HG02970 (cell line): ENCODE measurements at regions not wholly inside any gene's neighbourhood (a gene's known extent, or its start where the extent isn't known, plus 50 kb on each side); places are given as distances from the start of the nearest gene placed in this dataset.

Experiments
- ATAC-seq: cut with Tn5 transposase; IDR thresholded peaks from one replicate; pipeline ENCODE4 v1.9.1; 2021; ENCODE audit warnings: mild to moderate bottlenecking, moderate library complexity, moderate number of reproducible peaks; ENCODE audit not compliant: unreplicated experiment, low FRiP score

GRCh38 chr1:81135524-81135923 is 665.2 kb upstream of the ADGRL2 start:
- ATAC-seq, result no peak

DNA sequence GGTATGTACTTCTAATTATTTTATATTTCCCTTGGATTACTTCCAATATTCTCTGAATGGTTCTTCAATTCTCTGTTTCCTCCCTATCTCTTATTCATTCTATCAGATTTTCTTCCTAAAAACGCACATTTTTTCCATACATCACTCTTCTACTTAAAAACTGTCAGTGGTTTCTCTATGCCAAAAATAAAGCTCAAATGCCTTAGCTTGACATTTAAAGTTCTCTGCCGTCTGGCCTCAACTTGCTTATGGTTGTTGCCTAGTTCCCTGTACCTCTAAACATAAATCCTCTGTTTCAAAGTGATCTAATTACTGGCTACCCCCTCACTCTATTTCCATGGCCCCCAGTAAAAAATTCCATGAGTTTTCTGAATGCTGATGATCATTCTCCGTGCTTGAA is 671.0 kb upstream of the ADGRL2 start:
- no peak for ATAC-seq

DNA sequence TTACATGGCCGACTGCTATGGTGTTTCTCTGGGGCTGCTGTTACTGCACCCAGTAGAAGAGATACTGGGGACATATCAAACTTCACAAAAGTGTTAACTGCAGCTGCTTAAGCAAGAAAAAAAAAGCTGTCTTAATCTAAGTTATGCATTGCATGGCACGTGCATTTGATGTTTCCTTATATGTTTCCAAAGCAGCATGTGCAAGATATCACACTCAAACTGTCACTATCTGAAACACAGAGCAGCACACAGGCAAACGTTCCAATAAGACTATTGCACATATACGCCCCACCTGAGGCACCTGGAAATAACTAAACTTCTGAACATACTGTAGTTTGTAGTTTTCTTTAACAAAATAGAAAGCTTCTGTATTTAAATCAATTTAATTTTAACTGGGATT is 671.4 kb upstream of the ADGRL2 start:
- ATAC-seq, result no peak

DNA sequence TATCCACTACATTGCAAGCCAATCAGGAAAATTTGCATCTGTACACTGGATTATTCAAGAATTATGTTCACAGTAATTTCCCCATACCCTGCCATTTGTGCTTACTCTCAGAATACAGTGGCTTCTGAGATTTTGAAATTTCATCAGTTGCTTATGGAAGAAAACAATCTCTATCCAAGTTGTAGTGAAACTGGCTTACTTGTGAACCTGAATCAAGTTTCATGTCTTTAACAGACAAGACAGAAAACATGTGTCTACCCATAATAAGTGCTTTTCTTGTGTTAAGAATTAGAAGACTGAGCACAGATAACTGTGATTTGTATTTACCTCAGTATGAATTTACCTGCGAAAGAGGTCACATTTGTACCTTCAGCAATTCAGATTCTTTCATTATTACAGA is 672.7 kb upstream of the ADGRL2 start:
- no peak for ATAC-seq

DNA sequence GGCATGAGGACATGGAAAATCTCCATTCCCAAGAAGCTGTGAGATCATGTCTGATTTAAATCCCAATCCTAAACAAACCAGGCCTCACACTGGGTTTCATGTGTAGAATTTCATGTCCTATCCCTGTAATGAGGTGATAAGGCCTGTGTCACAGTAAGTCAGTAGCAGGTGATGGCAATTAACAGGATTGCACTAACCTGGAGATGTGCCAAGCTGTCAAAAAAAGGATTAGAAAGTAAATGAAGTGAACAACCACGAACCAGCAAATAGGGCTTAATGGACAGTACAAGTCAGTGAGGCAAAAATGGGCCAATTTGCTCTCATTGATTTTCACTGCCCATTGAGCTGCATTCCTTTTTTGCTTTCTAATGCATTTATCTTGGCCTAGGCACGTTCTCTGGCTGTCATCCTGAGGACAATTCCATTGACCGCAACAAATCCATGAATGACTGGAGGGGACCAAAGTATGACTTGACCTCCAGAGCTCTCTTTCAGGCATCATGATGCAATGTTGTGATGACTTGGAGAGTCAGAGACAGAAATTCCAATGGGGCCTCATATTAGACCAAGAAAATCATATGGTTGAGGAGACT is 673.6 kb upstream of the ADGRL2 start:
- ATAC-seq, result no peak

- ATAC-seq, result no peak
These were observed 675.1 kb upstream of the ADGRL2 start for GRCh38 chr1:81125672-81126071.

- ATAC-seq, result no peak
These were observed 679.4 kb upstream of the ADGRL2 start for GRCh38 chr1:81121306-81121705.

DNA sequence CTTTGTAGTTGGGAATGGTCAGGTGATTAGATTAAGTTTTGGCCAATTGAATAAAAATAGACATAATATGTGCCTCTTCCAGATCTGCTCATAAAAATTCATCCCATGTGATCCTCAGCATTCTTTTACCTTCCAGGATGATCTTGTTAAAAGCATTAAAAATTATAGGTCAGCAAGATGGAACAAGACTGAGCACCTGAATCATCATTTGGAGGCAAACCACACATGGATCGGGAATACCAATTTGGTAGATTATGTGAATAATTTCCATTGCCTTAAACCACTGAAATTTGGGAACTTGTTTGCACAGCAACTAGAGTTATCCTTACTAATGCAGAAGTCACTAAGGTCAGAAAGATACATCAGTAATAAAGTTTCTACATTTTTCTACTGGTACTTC is 681.4 kb upstream of the ADGRL2 start:
- no peak for ATAC-seq

GRCh38 chr1:81118550-81118949 is 682.2 kb upstream of the ADGRL2 start:
- no peak for ATAC-seq

DNA sequence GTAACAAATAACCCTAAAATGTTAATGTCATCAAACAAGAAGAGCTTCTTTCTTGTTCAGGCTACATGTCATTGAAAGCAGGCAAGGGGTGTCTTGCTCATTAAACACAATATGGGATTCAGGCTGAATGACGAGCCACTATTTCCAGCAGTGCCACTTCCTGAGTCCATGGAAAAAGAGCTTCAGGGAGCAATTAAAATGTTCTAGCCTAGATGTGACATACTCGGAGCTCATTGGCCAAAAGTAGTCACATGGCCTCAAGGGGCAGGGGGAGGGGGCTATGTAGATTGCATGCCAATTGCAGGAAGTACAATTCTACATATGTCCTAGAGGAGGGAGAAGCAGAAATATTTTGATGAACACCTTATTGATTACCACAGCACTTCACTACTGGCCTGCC is 685.3 kb upstream of the ADGRL2 start:
- no peak for ATAC-seq

GRCh38 chr1:81114191-81114590 is 686.5 kb upstream of the ADGRL2 start:
- no peak for ATAC-seq

GRCh38 chr1:81113688-81114087 is 687.0 kb upstream of the ADGRL2 start:
- no peak for ATAC-seq

- ATAC-seq, result no peak
These were observed 688.9 kb upstream of the ADGRL2 start for GRCh38 chr1:81111818-81112217.

DNA sequence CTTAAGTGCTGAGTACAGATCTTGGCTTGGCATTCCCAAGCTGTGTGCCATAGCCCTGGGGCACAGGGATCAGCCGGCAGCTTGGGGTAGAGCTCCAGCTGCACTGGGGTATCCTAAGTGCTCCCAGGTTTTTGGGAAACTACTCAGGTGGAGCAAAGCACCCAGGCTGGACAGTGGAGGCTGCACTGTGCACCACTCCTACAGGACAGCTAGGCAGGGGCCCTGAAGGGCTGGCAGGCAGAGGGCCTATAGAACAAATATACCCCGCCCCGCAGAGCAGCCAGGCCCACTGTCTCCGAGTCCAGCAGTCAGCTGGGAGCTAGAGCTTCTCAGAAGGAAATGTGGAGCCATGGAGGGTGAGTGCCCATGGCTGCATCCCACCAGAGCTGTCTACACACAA is 691.7 kb upstream of the ADGRL2 start:
- no peak for ATAC-seq

GRCh38 chr1:81097860-81098259 is 702.9 kb upstream of the ADGRL2 start:
- ATAC-seq, result no peak

DNA sequence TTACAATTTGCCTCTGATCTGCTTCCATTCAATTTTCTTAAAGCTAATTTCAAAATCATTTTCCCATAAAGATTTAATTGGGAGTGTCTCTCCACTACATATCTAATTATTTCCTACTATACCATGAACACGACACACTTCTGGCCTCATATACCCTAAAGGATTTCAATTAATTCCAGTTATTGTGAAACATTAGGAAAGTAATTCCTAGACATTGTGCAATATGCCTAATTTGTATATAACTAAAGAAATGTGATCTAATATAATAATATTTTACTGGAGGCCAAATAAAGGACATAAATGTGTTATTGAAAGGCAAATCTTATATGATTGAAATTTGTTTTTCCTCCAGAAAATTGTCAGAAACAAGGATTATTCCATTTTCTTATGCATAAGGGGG is 727.2 kb upstream of the ADGRL2 start:
- no peak for ATAC-seq

- no peak for ATAC-seq
These were observed 728.6 kb upstream of the ADGRL2 start for GRCh38 chr1:81071969-81072753.

GRCh38 chr1:81071072-81071858 is 729.5 kb upstream of the ADGRL2 start:
- ATAC-seq, result no peak

DNA sequence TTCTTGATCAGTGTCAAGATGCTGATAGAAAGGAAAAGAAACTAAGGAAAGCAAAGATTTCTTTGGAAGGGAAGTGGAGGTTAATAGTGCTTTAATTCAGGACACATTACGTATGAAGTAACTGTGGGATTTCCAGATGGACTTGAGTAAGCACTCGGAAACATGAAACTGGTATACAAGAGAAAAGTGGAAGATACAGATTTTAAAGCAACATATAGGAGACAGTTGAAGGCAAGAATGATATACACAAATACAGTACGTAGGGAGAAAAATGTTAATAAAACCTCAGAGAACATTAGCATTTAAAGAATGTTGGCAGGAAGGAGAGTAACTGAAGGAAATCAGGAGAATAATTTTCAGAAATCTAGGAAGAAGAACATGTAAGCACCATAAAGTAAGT is 730.9 kb upstream of the ADGRL2 start:
- ATAC-seq, result no peak

DNA sequence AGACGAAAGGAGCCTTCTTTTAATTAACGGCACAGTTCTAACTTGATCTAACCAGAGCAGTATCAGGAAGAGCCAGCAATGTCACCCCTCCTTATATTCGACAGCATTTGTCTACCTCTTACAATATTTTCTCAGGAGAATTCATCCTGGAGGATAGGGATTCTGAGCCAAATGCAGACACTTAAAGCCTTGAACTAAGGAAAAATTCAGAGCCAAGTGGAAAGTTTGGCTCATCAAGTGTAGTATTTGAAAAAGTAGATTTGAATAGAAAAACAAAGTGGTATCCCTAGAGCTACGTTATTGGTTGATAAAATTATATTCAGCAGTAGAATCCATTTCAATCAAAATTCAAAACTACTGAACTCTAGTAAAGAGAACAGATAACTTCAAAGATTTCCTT is 732.0 kb upstream of the ADGRL2 start:
- ATAC-seq, result no peak

- no peak for ATAC-seq
These were observed 746.9 kb upstream of the ADGRL2 start for GRCh38 chr1:81053826-81054225.

- ATAC-seq, result no peak
These were observed 748.6 kb upstream of the ADGRL2 start for GRCh38 chr1:81052162-81052561.
